K562 (cell line): ENCODE measurements at regions not wholly inside any gene's neighbourhood (a gene's known extent, or its start where the extent isn't known, plus 50 kb on each side); places are given as distances from the start of the nearest gene placed in this dataset.

ENCODE experiments used
- ATAC-seq: fragments of 200-7000 bp; cut with Tn5 transposase; 3 replicates; pipeline ENCODE4 v1.9.1; 2020; ENCODE audit warnings: moderate library complexity
- BruUV-seq: library from RNA; stranded (reverse); fragments of 400-500 nt; replicated peaks from 2 replicates; lab custom pipeline; 2021; lab: Mats Ljungman, UMichigan
- CTCF ChIA-PET: fragments of 300-600 bp; formaldehyde crosslinking; extraction: SDS; loops from one replicate; lab custom pipeline; 2021; ENCODE audit warnings: low intra/inter-chr PET ratio; lab: Yijun Ruan, JAX
- POLR2A ChIA-PET: fragments of 300-600, 350-650 bp; sonication (Branson Sonifier 250); formaldehyde crosslinking; extraction: SDS; loops from one replicate; lab custom pipeline; 2021; ENCODE audit warnings: antibody characterized with exemption, inconsistent platforms; lab: Yijun Ruan, JAX
- DNase-seq, 4 experiments: peaks; one replicate each; pipeline versions ENCODE4 v3.0.0 to v3.0.0-alpha.2; 2011 to 2018; ENCODE audit warnings: low spot score in 3 of 4, mixed read lengths in 3 of 4; ENCODE audit errors: extremely low read depth in 1 of 4
- FAIRE-seq: peaks from 2 replicates; lab custom pipeline; 2011; peaks lifted over from hg19 to GRCh38; lab: Jason Lieb, UNC
- H2AFZ ChIP-seq: 2 replicates; pipeline ENCODE4 v1.6.0; 2011; ENCODE audit warnings: low read depth, low read length, control low read depth, inconsistent platforms
- H3K27ac ChIP-seq: fragments of 200-600 bp; 3 replicates; pipeline ENCODE4 v1.8.0; 2011; ENCODE audit warnings: low read depth, mild to moderate bottlenecking, control low read depth, inconsistent platforms, low read length, moderate library complexity, mixed read lengths; ENCODE audit errors: extremely low read depth
- H3K27me3 ChIP-seq, 2 experiments: fragments of 300-600 bp in 1 of 2; 2 replicates in 1 of 2; 3 replicates in 1 of 2; pipeline versions ENCODE4 v1.6.0 to v1.8.0; 2011; ENCODE audit warnings: inconsistent platforms in 2 of 2, low read length in 2 of 2, mild to moderate bottlenecking in 1 of 2, mixed read lengths in 1 of 2, moderate library complexity in 1 of 2; ENCODE audit not compliant: control insufficient read depth in 2 of 2, insufficient read depth in 2 of 2
- H3K36me3 ChIP-seq: fragments of 300-600 bp; 3 replicates; pipeline ENCODE4 v1.8.0; 2011; ENCODE audit warnings: mild to moderate bottlenecking, low read length, inconsistent platforms; ENCODE audit not compliant: control insufficient read depth, insufficient read depth
- H3K4me1 ChIP-seq, 2 experiments: fragments of 200-600 bp in 1 of 2; replicated peaks in 1 of 2; 2 replicates in 1 of 2; 3 replicates in 1 of 2; pipeline versions ENCODE4 v1.5.1 to v1.8.0; 2011; ENCODE audit warnings: inconsistent platforms in 2 of 2, low read length in 2 of 2, mild to moderate bottlenecking in 1 of 2, mixed read lengths in 1 of 2, moderate library complexity in 1 of 2; ENCODE audit not compliant: control insufficient read depth in 2 of 2, insufficient read depth in 2 of 2
- H3K4me2 ChIP-seq: 2 replicates; pipeline ENCODE4 v1.6.1; 2011; ENCODE audit warnings: low read length, control low read depth, inconsistent platforms, mixed read lengths; ENCODE audit not compliant: insufficient read depth
- H3K4me3 ChIP-seq: fragments of 200-600 bp; sonication (generic), shearing (Covaris generic); 2 replicates; pipeline ENCODE4 v1.5.1; 2016; ENCODE audit warnings: control low read depth, inconsistent platforms
- H3K79me2 ChIP-seq: fragments of 200-600 bp; 3 replicates; pipeline ENCODE4 v1.8.0; 2011; ENCODE audit warnings: low read length, inconsistent platforms; ENCODE audit not compliant: control insufficient read depth, insufficient read depth
- H3K9ac ChIP-seq, 2 experiments: 2 replicates each; pipeline versions ENCODE4 v1.6.0 to v1.6.1; 2011; ENCODE audit warnings: low read depth in 2 of 2, low read length in 2 of 2, control low read depth in 1 of 2, inconsistent platforms in 1 of 2, mild to moderate bottlenecking in 1 of 2, mixed read lengths in 1 of 2; ENCODE audit not compliant: insufficient read depth in 1 of 2
- H3K9me1 ChIP-seq: one replicate; pipeline ENCODE4 v1.6.0; 2011; ENCODE audit warnings: inconsistent platforms, mild to moderate bottlenecking, low read length, moderate library complexity; ENCODE audit not compliant: control insufficient read depth, insufficient read depth
- H3K9me3 ChIP-seq: replicated peaks from 2 replicates; pipeline ENCODE4 v1.5.1; 2011; ENCODE audit warnings: low read depth, low read length, inconsistent platforms; ENCODE audit not compliant: control insufficient read depth, insufficient read depth
- H4K20me1 ChIP-seq: replicated peaks from 2 replicates; pipeline ENCODE4 v1.6.1; 2011; ENCODE audit warnings: low read length, inconsistent platforms, mixed read lengths; ENCODE audit not compliant: control insufficient read depth, insufficient read depth
- ATF7 ChIP-seq: fragments of 450-650 bp; IDR thresholded peaks from 2 replicates; pipeline ENCODE4 v1.7.1; 2014; ENCODE audit warnings: mild to moderate bottlenecking, moderate library complexity
- CREBBP ChIP-seq: IDR thresholded peaks from one replicate; pipeline ENCODE4 v1.6.1; 2012; ENCODE audit warnings: low read depth, mild to moderate bottlenecking, control low read depth, inconsistent platforms, low read length
- E2F1 ChIP-seq: sonication (generic); formaldehyde crosslinking; IDR thresholded peaks from 2 replicates; pipeline ENCODE4 v1.8.1; 2023; ENCODE audit warnings: mild to moderate bottlenecking, missing genetic modification reagents, moderate library complexity
- EGR1 ChIP-seq: fragments of 450-650 bp; conservative IDR thresholded peaks from 2 replicates; pipeline ENCODE4 v1.6.1; 2017; ENCODE audit warnings: mild to moderate bottlenecking
- FOXJ3 ChIP-seq: sonication (generic); formaldehyde crosslinking; IDR thresholded peaks from 2 replicates; pipeline ENCODE4 v1.4.0; 2020; ENCODE audit warnings: mild to moderate bottlenecking, missing genetic modification reagents
- GABPB1 ChIP-seq: sonication (generic); formaldehyde crosslinking; IDR thresholded peaks from 2 replicates; pipeline ENCODE4 v1.8.0; 2022; ENCODE audit warnings: mild to moderate bottlenecking, missing genetic modification reagents
- GATAD2A ChIP-seq: fragments of 450-650 bp; IDR thresholded peaks from 2 replicates; pipeline ENCODE4 v1.6.1; 2017
- MTF1 ChIP-seq: fragments of 250-450 bp; sonication (Bioruptor Pico); IDR thresholded peaks from 2 replicates; pipeline ENCODE4 v1.9.0; 2021; ENCODE audit warnings: moderate library complexity, mild to moderate bottlenecking, inconsistent platforms, borderline replicate concordance
- NCOA6 ChIP-seq: fragments of 450-650 bp; IDR thresholded peaks from 2 replicates; pipeline ENCODE4 v1.6.1; 2017; ENCODE audit warnings: mild to moderate bottlenecking
- NFYB ChIP-seq: IDR thresholded peaks from 2 replicates; pipeline ENCODE4 v1.6.1; 2011; ENCODE audit warnings: mild to moderate bottlenecking, moderate library complexity; ENCODE audit not compliant: insufficient read length; ENCODE audit errors: extremely low read depth
- PTRF ChIP-seq: fragments of 450-650 bp; IDR thresholded peaks from 2 replicates; pipeline ENCODE4 v1.6.1; 2016; ENCODE audit warnings: mild to moderate bottlenecking, missing genetic modification characterization, missing compliant biosample characterization
- RNF2 ChIP-seq: sonication (generic); IDR thresholded peaks from 2 replicates; pipeline ENCODE4 v1.6.1; 2016
- SMAD1 ChIP-seq: fragments of 150-350 bp; IDR thresholded peaks from 2 replicates; pipeline ENCODE4 v1.6.1; 2014; ENCODE audit warnings: low read length, low read depth; ENCODE audit not compliant: partially characterized antibody
- TCF15 ChIP-seq: fragments of 250-450 bp; sonication (Bioruptor Pico); IDR thresholded peaks from 2 replicates; pipeline ENCODE4 v1.8.0; 2022; ENCODE audit warnings: moderate library complexity, mild to moderate bottlenecking, inconsistent platforms
- TRIM28 ChIP-seq: fragments of 450-650 bp; IDR thresholded peaks from 2 replicates; pipeline ENCODE4 v1.6.1; 2017
- ZNF384 ChIP-seq: IDR thresholded peaks from 2 replicates; pipeline ENCODE4 v1.6.1; 2012; ENCODE audit warnings: low read depth, low read length, improper control_type of control experiment
- ZNF507 ChIP-seq: conservative IDR thresholded peaks from 2 replicates; pipeline ENCODE4 v1.6.1; 2017; ENCODE audit warnings: missing genetic modification characterization, missing compliant biosample characterization
- ZNF512 ChIP-seq: IDR thresholded peaks from 2 replicates; pipeline ENCODE4 v1.6.1; 2016; ENCODE audit warnings: missing genetic modification characterization, missing compliant biosample characterization
- ZNF655 ChIP-seq: fragments of 250-450 bp; sonication (Bioruptor Pico); IDR thresholded peaks from 2 replicates; pipeline ENCODE4 v1.5.0; 2021
- ZNF75A ChIP-seq: fragments of 450-650 bp; formaldehyde crosslinking; IDR thresholded peaks from 2 replicates; pipeline ENCODE4 v1.4.0; 2020; ENCODE audit warnings: mild to moderate bottlenecking
- WGBS: fragments of 100-300 bp; shearing (Covaris generic); methylation state at CpG from one replicate; pipeline ENCODE4 v1.1.6; 2016; ENCODE audit warnings: low coverage, mixed read lengths; ENCODE audit not compliant: insufficient coverage; ENCODE audit errors: missing lambda C conversion rate; 5-methylcytosine and 5-hydroxymethylcytosine counted together
- in situ Hi-C: fragments of 300-500 bp; cut with MboI; formaldehyde crosslinking; loops from 4 replicates; pipeline ENCODE4 v1.15.0; 2018; ENCODE audit warnings: inconsistent platforms, mixed read lengths
- intact Hi-C: fragments of 100-400 bp; cut with micrococcal nuclease; formaldehyde crosslinking; loops from 2 replicates; pipeline ENCODE4 v1.14.2; 2022

GRCh38 chr15:92531406-92531805 lies 124.2 kb downstream of the FAM174B start:
- in situ Hi-C loops: no loop called here
- TF ChIP-seq TRIM28: no peak
- TF ChIP-seq NCOA6: no peak
- TF ChIP-seq RNF2: no peak
- TF ChIP-seq NFYB: no peak
- TF ChIP-seq ATF7: no peak
- no peak for TF ChIP-seq SMAD1
- no peak for TF ChIP-seq PTRF
- no peak for TF ChIP-seq ZNF507
- no peak for TF ChIP-seq ZNF512 (tag)
- TF ChIP-seq EGR1: no peak
- no peak for TF ChIP-seq GABPB1 (CRISPR knock-in tag)
- no peak for TF ChIP-seq TCF15
- TF ChIP-seq FOXJ3 (CRISPR knock-in tag): no peak
- no peak for TF ChIP-seq CREBBP
- TF ChIP-seq ZNF75A (CRISPR knock-in tag): no peak
- no peak for TF ChIP-seq ZNF655 (CRISPR knock-in tag)
- no peak for TF ChIP-seq GATAD2A
- TF ChIP-seq ZNF384: no peak
- TF ChIP-seq E2F1: no peak
- no peak for TF ChIP-seq MTF1 (CRISPR knock-in tag)
- Histone ChIP-seq H4K20me1 (no peaks in the 10 kb centered on the region), H3K4me1 (no peaks in the 10 kb centered on the region), H3K9me1 (no peaks in the 10 kb centered on the region), H3K4me2 (no peak overlapping the region), H2AFZ (no peak overlapping the region), H3K36me3 (no peaks in the 10 kb centered on the region), H3K9me3 (no peaks in the 10 kb centered on the region), H3K79me2 (no peaks in the 10 kb centered on the region), H3K4me3 (no peak overlapping the region), H3K27ac (no peak overlapping the region), H3K27me3 (no peaks in the 10 kb centered on the region; a peak in 1 of 5 replicates), H3K9ac (no peak overlapping the region)
- POLR2A ChIA-PET: no interaction called here
- no TSS peak for BruUV-seq
- WGBS: 0% methylated on average over 1 of the region's 1 CpG
- ATAC-seq (no peak), FAIRE-seq (no peak), DNase-seq (no peak)
- CTCF ChIA-PET: no interaction called here
- intact Hi-C loops: no loop called here
